ENCODE measurements at regions not wholly inside any gene's neighbourhood (a gene's known extent, or its start where the extent isn't known, plus 50 kb on each side); places are given as distances from the start of the nearest gene placed in this dataset.

GRCh38 chr4:59180161-59180560, 2020.0 kb upstream of the ADGRL3 start:
- no peak for TF ChIP-seq POLR2A (IDR thresholded peaks at IDR 0.05; ENCODE audit: low read depth, low read length)
- no peak for TF ChIP-seq SRF (IDR thresholded peaks at IDR 0.05; ENCODE audit: low read depth in 2 of 2, low read length in 2 of 2)
- TF ChIP-seq CTCF (IDR thresholded peaks at IDR 0.05 in 2 of 3, conservative IDR thresholded peaks at IDR 0.05 in 1 of 3; ENCODE audit: control insufficient read depth in 2 of 3, extremely low read depth in 1 of 3, insufficient read depth in 1 of 3, low read depth in 3 of 3, low read length in 3 of 3): no peak
- TF ChIP-seq EZH2 (IDR thresholded peaks at IDR 0.05; ENCODE audit: borderline replicate concordance, control insufficient read depth, low read depth, low read length): no peak
- no peak for TF ChIP-seq EP300 (IDR thresholded peaks at IDR 0.05; ENCODE audit: borderline replicate concordance in 1 of 2, control insufficient read depth in 1 of 2, low read depth in 2 of 2, low read length in 2 of 2)
- no peak for TF ChIP-seq MYB (IDR thresholded peaks at IDR 0.05; ENCODE audit: borderline replicate concordance, low read depth, low read length)
- TF ChIP-seq FOXK2 (IDR thresholded peaks at IDR 0.05): no peak
- no peak for TF ChIP-seq ATF2 (IDR thresholded peaks at IDR 0.05; ENCODE audit: low read length)
- no peak for TF ChIP-seq BCL11A (IDR thresholded peaks at IDR 0.05; ENCODE audit: low read depth, low read length)
- no peak for TF ChIP-seq ZNF274 (IDR thresholded peaks at IDR 0.05; ENCODE audit: insufficient read depth, insufficient read length)
- no peak for TF ChIP-seq CHD2 (IDR thresholded peaks at IDR 0.05; ENCODE audit: borderline replicate concordance, low read depth, low read length)

Measured in GM12878 (cell line).